ENCODE measurements at regions not wholly inside any gene's neighbourhood (a gene's known extent, or its start where the extent isn't known, plus 50 kb on each side); places are given as distances from the start of the nearest gene placed in this dataset.
"Not testable (repeated sequence)": the region's sequence is repeated elsewhere in the genome, so short reads cannot be mapped to it uniquely, and the experiment has no call there.

DNA sequence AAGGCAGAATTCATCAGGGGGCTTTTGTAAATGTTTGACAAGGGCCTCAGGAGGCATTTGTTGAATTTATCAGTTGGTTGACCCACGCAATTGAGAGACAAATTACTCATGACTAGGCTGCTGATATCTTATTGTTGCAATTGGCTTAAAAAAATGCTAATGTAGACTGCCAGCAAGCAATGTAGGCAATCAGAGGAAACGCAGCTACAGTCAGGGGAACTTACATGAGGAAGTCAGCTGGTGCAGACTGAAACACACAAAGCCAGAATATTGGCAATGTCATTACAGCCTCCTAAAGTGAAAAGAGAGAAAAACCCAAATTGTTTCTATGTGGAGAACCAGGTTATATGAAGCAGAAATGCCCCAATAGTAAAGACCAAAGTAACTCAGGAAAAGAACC lies 83.9 kb downstream of the EIF1AY start:
- ATAC-seq (no peak), DNase-seq (no peak)
- TF ChIP-seq POLR2A (IDR thresholded peaks at IDR 0.05) (no peak), CTCF (IDR thresholded peaks at IDR 0.05) (no peak)
- H3K4me1 ChIP-seq = no peaks in the 10 kb centered on the region
- no peaks in the 10 kb centered on the region for H3K27me3 ChIP-seq
- intact Hi-C loops (cut with DNase I) = loop anchor here in 1 of 10 donors (10.0 kb wide), 1 partner anchor 65 kb away; no protein-coding TSS in a partner anchor
- H3K36me3 ChIP-seq = no peaks in the 10 kb centered on the region
- no peak overlapping the region for H3K27ac ChIP-seq
- 21 to 37% methylated on average over 2 of the region's 2 CpGs; no CpG with 5 or more reads in 2 of the 4 donors for WGBS, 4 donors
- no peaks in the 10 kb centered on the region for H3K9me3 ChIP-seq
- H3K4me3 ChIP-seq = no peak overlapping the region

- TF ChIP-seq POLR2A (IDR thresholded peaks at IDR 0.05) = no peak
- TF ChIP-seq CTCF (IDR thresholded peaks at IDR 0.05) = no peak
- Histone ChIP-seq H3K27ac (no peak overlapping the region), H3K36me3 (no peaks in the 10 kb centered on the region), H3K27me3 (no peaks in the 10 kb centered on the region), H3K4me3 (no peak overlapping the region), H3K4me1 (no peaks in the 10 kb centered on the region), H3K9me3 (no peaks in the 10 kb centered on the region)
- ATAC-seq (no peak), DNase-seq (no peak)
- intact Hi-C loops (cut with DNase I) = no loop called here
- 41 to 48% methylated on average over 1 of the region's 1 CpG; no CpG with 5 or more reads in 2 of the 4 donors for WGBS, 4 donors
Measured at GRCh38 chrY:20662204-20662603, 86.6 kb downstream of the EIF1AY start.

- intact Hi-C loops (cut with DNase I) = no loop called here
Measured at GRCh38 chrY:20664196-20664595, 88.6 kb downstream of the EIF1AY start.

GRCh38 chrY:20665357-20665756 lies 89.8 kb downstream of the EIF1AY start:
- ATAC-seq; intact Hi-C loops (cut with DNase I); H3K4me3 ChIP-seq; DNase-seq; H3K4me1 ChIP-seq; H3K36me3 ChIP-seq; H3K27ac ChIP-seq; H3K27me3 ChIP-seq; H3K9me3 ChIP-seq: not testable (repeated sequence)
- WGBS, 4 donors = 96 to 97% methylated on average over 1 of the region's 1 CpG; no CpG with 5 or more reads in 2 of the 4 donors

More at GRCh38 chrY:20664196-20664595, 88.6 kb downstream of the EIF1AY start:
- DNase-seq (no peak), ATAC-seq (no peak)
- Histone ChIP-seq H3K27ac (no peak overlapping the region), H3K4me3 (no peak overlapping the region), H3K4me1 (no peaks in the 10 kb centered on the region), H3K36me3 (no peaks in the 10 kb centered on the region), H3K27me3 (no peaks in the 10 kb centered on the region), H3K9me3 (no peaks in the 10 kb centered on the region)
- TF ChIP-seq POLR2A (IDR thresholded peaks at IDR 0.05) (no peak), CTCF (IDR thresholded peaks at IDR 0.05) (no peak)

GRCh38 chrY:20681935-20682334 lies 74.0 kb upstream of the RPS4Y2 start:
- intact Hi-C loops (cut with DNase I) = no loop called here
- Histone ChIP-seq H3K27ac (no peak overlapping the region), H3K4me1 (no peaks in the 10 kb centered on the region), H3K36me3 (no peaks in the 10 kb centered on the region), H3K27me3 (no peaks in the 10 kb centered on the region), H3K4me3 (no peak overlapping the region), H3K9me3 (no peaks in the 10 kb centered on the region)
- TF ChIP-seq CTCF (IDR thresholded peaks at IDR 0.05) (no peak), POLR2A (IDR thresholded peaks at IDR 0.05) (no peak)
- 72 to 83% methylated on average over 1 of the region's 1 CpG; no CpG with 5 or more reads in 2 of the 4 donors for WGBS, 4 donors
- DNase-seq (no peak), ATAC-seq (no peak)
